ENCODE measurements at regions not wholly inside any gene's neighbourhood (a gene's known extent, or its start where the extent isn't known, plus 50 kb on each side); places are given as distances from the start of the nearest gene placed in this dataset.

DNA sequence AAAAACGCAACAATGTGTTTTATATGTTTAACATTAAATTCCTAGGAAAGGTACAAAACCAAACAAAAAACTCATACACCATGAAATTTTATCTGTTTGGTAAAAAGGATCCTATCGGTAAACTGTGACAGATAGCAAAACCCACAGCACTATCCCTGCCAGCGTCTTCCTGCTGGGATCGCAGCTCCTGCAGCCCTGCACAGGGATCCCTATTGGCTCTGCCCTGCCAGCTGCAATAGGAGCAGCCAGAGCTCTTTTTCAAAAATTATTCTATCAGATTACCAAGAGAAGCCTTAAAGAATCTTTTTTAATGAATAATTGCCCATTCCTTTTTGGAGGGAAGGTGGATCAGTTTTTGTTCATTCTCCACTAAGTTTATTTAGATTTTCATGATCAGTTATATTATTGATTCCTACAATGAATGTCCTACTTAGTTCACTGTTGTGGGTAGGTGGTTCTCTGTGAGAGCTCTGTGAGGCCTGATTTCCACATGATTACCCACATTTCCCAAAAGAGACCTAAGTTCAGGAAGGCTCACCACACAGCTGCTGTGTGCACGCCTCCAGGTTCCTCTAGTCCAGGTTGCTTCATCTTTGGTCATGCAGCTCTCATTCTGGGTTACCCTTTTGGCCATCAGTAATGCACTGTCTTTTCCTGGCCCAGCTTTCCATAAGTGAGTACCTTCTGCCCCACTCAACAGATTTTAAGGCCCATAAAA lies 293.8 kb downstream of the FRK start:
- Histone ChIP-seq H3K27ac (ENCODE audit: low read depth, low read length) (no peak overlapping the region), H3K9me2 (ENCODE audit: insufficient read depth) (no peaks in the 10 kb centered on the region), H3K79me2 (ENCODE audit: insufficient read depth, low read length) (no peaks in the 10 kb centered on the region), H3K4me1 (ENCODE audit: control insufficient read depth in 1 of 2, insufficient read depth in 2 of 2, low read length in 2 of 2) (no peaks in the 10 kb centered on the region), H3K36me3 (ENCODE audit: control insufficient read depth in 1 of 2, insufficient read depth in 2 of 2, low read length in 2 of 2) (no peaks in the 10 kb centered on the region), H3K9ac (ENCODE audit: low read length) (no peak overlapping the region), H4K20me1 (ENCODE audit: insufficient read depth) (no peaks in the 10 kb centered on the region), H3K4me2 (ENCODE audit: low read length) (no peak overlapping the region), H3K9me3 (ENCODE audit: control insufficient read depth in 1 of 2, insufficient read depth in 1 of 2, low read depth in 1 of 2, low read length in 2 of 2) (no peaks in the 10 kb centered on the region), H3K27me3 (ENCODE audit: insufficient read depth, low read length) (peaks cover 4% of the 10 kb centered on the region; the same call in 1 of the 2 replicates), H2AFZ (ENCODE audit: low read depth, low read length, poor library complexity, severe bottlenecking) (no peak overlapping the region), H3K4me3 (replicated peaks in 1 of 2; ENCODE audit: low read depth in 1 of 2, low read length in 2 of 2) (no peak overlapping the region)
- DNase-seq (ENCODE audit: low read depth, low spot score) (no peak), ATAC-seq (no peak)
- no TSS peak for BruUV-seq (replicated peaks)
- TF ChIP-seq SP1 (IDR thresholded peaks at IDR 0.05; ENCODE audit: low read depth): no peak
- no peak for TF ChIP-seq SRF (IDR thresholded peaks at IDR 0.05; ENCODE audit: low read depth)
- no peak for TF ChIP-seq RAD21 (IDR thresholded peaks at IDR 0.05; ENCODE audit: low read depth)
- TF ChIP-seq, protein P1, sequence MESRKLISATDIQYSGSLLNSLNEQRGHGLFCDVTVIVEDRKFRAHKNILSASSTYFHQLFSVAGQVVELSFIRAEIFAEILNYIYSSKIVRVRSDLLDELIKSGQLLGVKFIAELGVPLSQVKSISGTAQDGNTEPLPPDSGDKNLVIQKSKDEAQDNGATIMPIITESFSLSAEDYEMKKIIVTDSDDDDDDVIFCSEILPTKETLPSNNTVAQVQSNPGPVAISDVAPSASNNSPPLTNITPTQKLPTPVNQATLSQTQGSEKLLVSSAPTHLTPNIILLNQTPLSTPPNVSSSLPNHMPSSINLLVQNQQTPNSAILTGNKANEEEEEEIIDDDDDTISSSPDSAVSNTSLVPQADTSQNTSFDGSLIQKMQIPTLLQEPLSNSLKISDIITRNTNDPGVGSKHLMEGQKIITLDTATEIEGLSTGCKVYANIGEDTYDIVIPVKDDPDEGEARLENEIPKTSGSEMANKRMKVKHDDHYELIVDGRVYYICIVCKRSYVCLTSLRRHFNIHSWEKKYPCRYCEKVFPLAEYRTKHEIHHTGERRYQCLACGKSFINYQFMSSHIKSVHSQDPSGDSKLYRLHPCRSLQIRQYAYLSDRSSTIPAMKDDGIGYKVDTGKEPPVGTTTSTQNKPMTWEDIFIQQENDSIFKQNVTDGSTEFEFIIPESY (IDR thresholded peaks at IDR 0.05; ENCODE audit: extremely low read depth, insufficient replicate concordance, low read length): no peak
- no peak for TF ChIP-seq SIN3A (IDR thresholded peaks at IDR 0.05; ENCODE audit: low read depth)
- no peak for TF ChIP-seq JUND (IDR thresholded peaks at IDR 0.05)
- POLR2A ChIA-PET: no interaction called here
- intact Hi-C loops (cut with micrococcal nuclease): no loop called here
- CTCF ChIA-PET: no interaction called here
- RAD21 ChIA-PET (ENCODE audit: low non-redundant PET in 1 of 2, low total read pairs in 2 of 2, uncharacterized antibody in 2 of 2, unreplicated experiment in 2 of 2): no interaction called here

DNA sequence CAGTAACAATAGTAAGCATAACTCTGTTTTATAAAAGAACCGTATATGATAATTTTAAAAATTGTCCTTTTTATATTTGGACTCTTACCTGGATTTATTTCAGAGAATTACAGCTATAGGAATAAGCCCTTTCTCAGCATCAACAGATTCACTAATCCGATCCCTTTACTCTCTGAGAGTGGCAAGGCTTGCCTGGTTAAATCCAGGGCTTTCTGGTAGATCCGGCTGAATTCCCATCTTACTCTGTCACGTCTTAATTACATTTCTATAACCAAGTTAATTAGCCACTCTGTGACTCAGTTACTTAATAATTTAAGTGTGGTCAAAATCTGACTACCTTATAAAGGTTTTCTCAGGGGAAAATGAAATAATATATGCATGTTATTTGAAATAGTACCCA lies 294.7 kb downstream of the FRK start:
- DNase-seq (ENCODE audit: low read depth, low spot score): no peak
- no peak overlapping the region for H3K4me2 ChIP-seq (ENCODE audit: low read length)
- H3K4me1 ChIP-seq (ENCODE audit: control insufficient read depth in 1 of 2, insufficient read depth in 2 of 2, low read length in 2 of 2): no peaks in the 10 kb centered on the region
- intact Hi-C loops (cut with micrococcal nuclease): no loop called here
- H3K36me3 ChIP-seq (ENCODE audit: control insufficient read depth in 1 of 2, insufficient read depth in 2 of 2, low read length in 2 of 2): no peaks in the 10 kb centered on the region
- RAD21 ChIA-PET (ENCODE audit: low non-redundant PET in 1 of 2, low total read pairs in 2 of 2, uncharacterized antibody in 2 of 2, unreplicated experiment in 2 of 2): no interaction called here
- H3K9ac ChIP-seq (ENCODE audit: low read length): no peak overlapping the region
- POLR2A ChIA-PET: no interaction called here
- TF ChIP-seq CBX3 (IDR thresholded peaks at IDR 0.05; ENCODE audit: low read depth): no peak
- TF ChIP-seq, protein P2, sequence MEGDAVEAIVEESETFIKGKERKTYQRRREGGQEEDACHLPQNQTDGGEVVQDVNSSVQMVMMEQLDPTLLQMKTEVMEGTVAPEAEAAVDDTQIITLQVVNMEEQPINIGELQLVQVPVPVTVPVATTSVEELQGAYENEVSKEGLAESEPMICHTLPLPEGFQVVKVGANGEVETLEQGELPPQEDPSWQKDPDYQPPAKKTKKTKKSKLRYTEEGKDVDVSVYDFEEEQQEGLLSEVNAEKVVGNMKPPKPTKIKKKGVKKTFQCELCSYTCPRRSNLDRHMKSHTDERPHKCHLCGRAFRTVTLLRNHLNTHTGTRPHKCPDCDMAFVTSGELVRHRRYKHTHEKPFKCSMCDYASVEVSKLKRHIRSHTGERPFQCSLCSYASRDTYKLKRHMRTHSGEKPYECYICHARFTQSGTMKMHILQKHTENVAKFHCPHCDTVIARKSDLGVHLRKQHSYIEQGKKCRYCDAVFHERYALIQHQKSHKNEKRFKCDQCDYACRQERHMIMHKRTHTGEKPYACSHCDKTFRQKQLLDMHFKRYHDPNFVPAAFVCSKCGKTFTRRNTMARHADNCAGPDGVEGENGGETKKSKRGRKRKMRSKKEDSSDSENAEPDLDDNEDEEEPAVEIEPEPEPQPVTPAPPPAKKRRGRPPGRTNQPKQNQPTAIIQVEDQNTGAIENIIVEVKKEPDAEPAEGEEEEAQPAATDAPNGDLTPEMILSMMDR (IDR thresholded peaks at IDR 0.05 in 2 of 3, conservative IDR thresholded peaks at IDR 0.05 in 1 of 3; ENCODE audit: borderline replicate concordance in 1 of 3, insufficient read depth in 1 of 3, low read depth in 2 of 3, low read length in 2 of 3): no peak
- TF ChIP-seq, protein P3, sequence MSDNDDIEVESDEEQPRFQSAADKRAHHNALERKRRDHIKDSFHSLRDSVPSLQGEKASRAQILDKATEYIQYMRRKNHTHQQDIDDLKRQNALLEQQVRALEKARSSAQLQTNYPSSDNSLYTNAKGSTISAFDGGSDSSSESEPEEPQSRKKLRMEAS (IDR thresholded peaks at IDR 0.05): no peak
- TF ChIP-seq SP1 (IDR thresholded peaks at IDR 0.05; ENCODE audit: low read depth): no peak
- TF ChIP-seq ELF1 (IDR thresholded peaks at IDR 0.05; ENCODE audit: borderline replicate concordance, low read depth): no peak
- TF ChIP-seq JUND (IDR thresholded peaks at IDR 0.05): no peak
- TF ChIP-seq, protein P4, sequence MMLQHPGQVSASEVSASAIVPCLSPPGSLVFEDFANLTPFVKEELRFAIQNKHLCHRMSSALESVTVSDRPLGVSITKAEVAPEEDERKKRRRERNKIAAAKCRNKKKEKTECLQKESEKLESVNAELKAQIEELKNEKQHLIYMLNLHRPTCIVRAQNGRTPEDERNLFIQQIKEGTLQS (IDR thresholded peaks at IDR 0.05): no peak
- no peak for TF ChIP-seq RAD21 (IDR thresholded peaks at IDR 0.05; ENCODE audit: low read depth)
- BruUV-seq (replicated peaks): no TSS peak
- H4K20me1 ChIP-seq (ENCODE audit: insufficient read depth): no peaks in the 10 kb centered on the region
- no peak overlapping the region for H2AFZ ChIP-seq (ENCODE audit: low read depth, low read length, poor library complexity, severe bottlenecking)
- H3K9me3 ChIP-seq (ENCODE audit: control insufficient read depth in 1 of 2, insufficient read depth in 1 of 2, low read depth in 1 of 2, low read length in 2 of 2): no peaks in the 10 kb centered on the region
- ATAC-seq: no peak
- CTCF ChIA-PET: no interaction called here
- H3K27me3 ChIP-seq (ENCODE audit: insufficient read depth, low read length): peaks cover 3% of the 10 kb centered on the region; the same call in 1 of the 2 replicates
- H3K4me3 ChIP-seq (replicated peaks in 1 of 2; ENCODE audit: low read depth in 1 of 2, low read length in 2 of 2): no peak overlapping the region
- H3K79me2 ChIP-seq (ENCODE audit: insufficient read depth, low read length): no peaks in the 10 kb centered on the region
- no peaks in the 10 kb centered on the region for H3K9me2 ChIP-seq (ENCODE audit: insufficient read depth)
- no peak overlapping the region for H3K27ac ChIP-seq (ENCODE audit: low read depth, low read length)
